Lower leg skin (tissue), 4 donors: ENCODE measurements at regions not wholly inside any gene's neighbourhood (a gene's known extent, or its start where the extent isn't known, plus 50 kb on each side); places are given as distances from the start of the nearest gene placed in this dataset.

Experiments
- DNase-seq, 2 donors: peaks; one replicate each; pipeline ENCODE4 v3.0.0-alpha.2; 2019; ENCODE audit warnings: low spot score in 2 of 2
- H3K4me3 ChIP-seq: fragments of 200-600 bp; sonication (generic); 2 replicates; pipeline ENCODE4 v1.5.1; 2017; ENCODE audit warnings: mild to moderate bottlenecking, low read depth; ENCODE audit not compliant: poor library complexity, severe bottlenecking
- POLR2A ChIP-seq, 2 donors: fragments of 450-650 bp; IDR thresholded peaks; one replicate each; pipeline ENCODE4 v1.6.1; 2016 to 2017; ENCODE audit warnings: antibody characterized with exemption in 2 of 2, mild to moderate bottlenecking in 1 of 2, moderate library complexity in 1 of 2
- WGBS, 2 donors: methylation state at CpG; one replicate each; pipeline ENCODE4 v1.1.5; 2018; 5-methylcytosine and 5-hydroxymethylcytosine counted together
- intact Hi-C: fragments of 100-400 bp; cut with DNase I; formaldehyde crosslinking; loops from one replicate; pipeline ENCODE4 v1.15.0; 2023; ENCODE audit warnings: low total_unique reads
- TF ChIP-seq, protein P1 (sequence below), 3 donors: fragments of 450-650 bp; IDR thresholded peaks; one replicate each; pipeline ENCODE4 v1.5.1; 2016; ENCODE audit warnings: antibody characterized with exemption in 3 of 3, mild to moderate bottlenecking in 3 of 3, moderate library complexity in 2 of 3

DNA sequence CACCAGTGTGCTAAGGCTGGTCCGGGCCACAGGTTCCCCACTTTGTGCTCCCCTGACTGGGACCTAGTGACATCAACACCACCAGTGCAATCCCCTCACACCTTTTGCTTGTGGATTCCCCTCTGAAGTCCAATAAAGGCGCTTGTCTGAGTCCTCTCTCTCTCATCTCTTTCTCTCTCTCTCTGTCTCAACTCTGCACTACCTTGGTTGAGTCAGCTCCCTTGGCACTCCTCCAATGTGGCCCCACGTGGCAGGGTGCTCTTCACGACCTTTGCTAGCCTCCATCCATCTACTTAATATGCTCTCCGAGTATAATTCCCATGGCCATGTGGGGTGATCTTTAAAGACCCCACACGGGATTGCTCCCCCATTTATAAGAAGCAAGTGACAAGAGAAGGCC lies 385.0 kb downstream of the CD83 start:
- intact Hi-C loops = no loop called here
- 82 to 84% methylated on average over 6 of the region's 6 CpGs for WGBS, 2 donors
- DNase-seq = peak in 1 of 2 donors; percentile 63
- TF ChIP-seq POLR2A (IDR thresholded peaks at IDR 0.05) = no peak
- TF ChIP-seq, protein P1, sequence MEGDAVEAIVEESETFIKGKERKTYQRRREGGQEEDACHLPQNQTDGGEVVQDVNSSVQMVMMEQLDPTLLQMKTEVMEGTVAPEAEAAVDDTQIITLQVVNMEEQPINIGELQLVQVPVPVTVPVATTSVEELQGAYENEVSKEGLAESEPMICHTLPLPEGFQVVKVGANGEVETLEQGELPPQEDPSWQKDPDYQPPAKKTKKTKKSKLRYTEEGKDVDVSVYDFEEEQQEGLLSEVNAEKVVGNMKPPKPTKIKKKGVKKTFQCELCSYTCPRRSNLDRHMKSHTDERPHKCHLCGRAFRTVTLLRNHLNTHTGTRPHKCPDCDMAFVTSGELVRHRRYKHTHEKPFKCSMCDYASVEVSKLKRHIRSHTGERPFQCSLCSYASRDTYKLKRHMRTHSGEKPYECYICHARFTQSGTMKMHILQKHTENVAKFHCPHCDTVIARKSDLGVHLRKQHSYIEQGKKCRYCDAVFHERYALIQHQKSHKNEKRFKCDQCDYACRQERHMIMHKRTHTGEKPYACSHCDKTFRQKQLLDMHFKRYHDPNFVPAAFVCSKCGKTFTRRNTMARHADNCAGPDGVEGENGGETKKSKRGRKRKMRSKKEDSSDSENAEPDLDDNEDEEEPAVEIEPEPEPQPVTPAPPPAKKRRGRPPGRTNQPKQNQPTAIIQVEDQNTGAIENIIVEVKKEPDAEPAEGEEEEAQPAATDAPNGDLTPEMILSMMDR (IDR thresholded peaks at IDR 0.05) = no peak
- no peak overlapping the region for H3K4me3 ChIP-seq

DNA sequence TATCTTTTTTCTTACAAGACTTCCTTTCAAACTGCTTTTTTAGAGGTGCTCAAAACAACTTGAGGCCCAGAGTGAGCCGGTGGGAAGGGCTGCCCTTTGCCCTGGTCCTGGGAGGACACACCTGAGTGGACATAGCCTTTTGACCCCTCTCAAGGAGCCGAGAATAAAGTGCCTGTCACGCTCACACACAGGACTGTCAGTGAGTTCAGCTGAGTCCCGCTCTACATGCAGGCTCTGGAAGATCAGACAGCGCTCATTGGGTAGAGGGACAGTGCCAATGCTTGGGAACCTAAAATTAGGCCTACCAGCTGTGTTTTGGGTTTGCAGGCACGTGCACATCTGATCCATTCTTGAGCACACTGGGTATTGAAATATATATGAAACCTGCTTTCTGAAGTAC lies 387.8 kb downstream of the CD83 start:
- 84 to 93% methylated on average over 6 of the region's 6 CpGs for WGBS, 2 donors
- intact Hi-C loops = no loop called here
- peak in 1 of 2 donors; percentile 49 for DNase-seq

DNA sequence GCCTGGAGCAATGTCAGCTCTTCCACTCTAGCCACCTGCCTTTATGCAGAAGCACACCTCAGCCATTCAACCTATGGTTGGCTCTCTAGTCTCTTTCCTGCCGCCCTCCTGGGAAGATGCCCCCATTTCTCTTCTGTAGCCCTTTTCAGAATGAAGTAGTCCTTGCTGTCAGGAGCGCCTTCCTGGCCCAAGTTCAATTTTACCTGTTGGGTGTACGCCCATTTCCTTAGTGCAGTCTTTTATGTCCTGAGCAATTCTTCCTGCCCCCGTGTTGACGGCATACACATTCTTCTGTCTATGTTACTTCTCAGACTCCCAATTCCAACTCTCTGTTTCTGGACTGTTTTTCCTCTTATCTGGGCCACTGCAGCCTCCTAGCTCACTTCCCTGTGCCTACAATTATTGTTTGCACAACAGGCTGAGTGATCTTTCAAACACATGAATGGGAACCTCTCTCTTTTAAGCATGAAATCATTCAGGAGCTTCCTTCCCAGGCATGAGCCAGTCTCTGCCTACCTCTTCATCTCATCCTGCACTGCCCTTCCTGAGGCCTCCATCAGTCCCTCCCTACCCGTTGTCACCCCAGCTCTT lies 389.2 kb downstream of the CD83 start:
- intact Hi-C loops = no loop called here
- peak in 1 of 2 donors; percentile 68 for DNase-seq
- WGBS, 2 donors = 73 to 76% methylated on average over 6 of the region's 6 CpGs
- H3K4me3 ChIP-seq = no peak overlapping the region
- TF ChIP-seq POLR2A (IDR thresholded peaks at IDR 0.05) = no peak
- TF ChIP-seq, protein P1 (IDR thresholded peaks at IDR 0.05) = no peak

More for the DNA sequence above, 387.8 kb downstream of the CD83 start:
- no peak overlapping the region for H3K4me3 ChIP-seq
- TF ChIP-seq, protein P1 (IDR thresholded peaks at IDR 0.05) = no peak
- no peak for TF ChIP-seq POLR2A (IDR thresholded peaks at IDR 0.05)

DNA sequence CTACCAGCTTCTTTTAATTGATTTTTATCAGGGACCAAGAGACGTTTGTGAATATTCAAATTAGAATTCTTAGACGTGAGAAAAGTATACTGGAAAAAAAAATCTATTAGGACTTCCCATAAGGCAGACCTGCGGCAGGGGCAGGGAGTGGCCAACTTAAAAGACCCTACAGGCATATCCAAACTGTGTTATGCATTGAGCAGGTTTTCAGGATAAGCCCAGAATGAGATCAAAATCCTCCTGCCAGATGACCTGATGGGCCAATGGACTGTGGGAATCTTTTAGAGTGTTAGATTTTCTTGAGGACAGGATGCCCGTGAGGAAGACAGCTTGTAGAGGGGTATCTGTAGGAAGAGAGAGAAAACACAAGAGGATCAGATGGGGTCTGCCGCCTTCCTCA lies 391.5 kb downstream of the CD83 start:
- intact Hi-C loops = no loop called here
- 78 to 86% methylated on average over 5 of the region's 5 CpGs for WGBS, 2 donors
- TF ChIP-seq, protein P1 (IDR thresholded peaks at IDR 0.05) = no peak
- TF ChIP-seq POLR2A (IDR thresholded peaks at IDR 0.05) = no peak
- H3K4me3 ChIP-seq = no peak overlapping the region
- DNase-seq = no peak

DNA sequence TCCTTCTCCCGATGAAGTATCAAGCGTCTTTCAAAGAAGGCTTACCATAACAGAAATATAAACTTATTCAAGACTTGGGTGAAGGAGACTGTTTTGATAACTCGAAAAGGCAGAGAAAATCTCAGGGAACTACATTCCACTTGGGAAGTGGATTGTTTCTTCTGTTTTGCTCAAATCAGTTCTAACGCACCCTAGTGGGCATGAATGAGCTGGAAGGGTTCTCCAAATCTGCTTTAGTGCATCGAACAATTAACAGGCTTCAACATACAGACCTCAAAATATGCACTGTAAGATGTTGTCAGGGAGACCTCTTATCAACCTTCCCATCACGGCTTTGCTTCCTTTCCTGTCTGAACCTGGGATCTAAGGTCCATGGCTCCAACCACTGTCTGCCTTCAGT lies 392.5 kb downstream of the CD83 start:
- no peak overlapping the region for H3K4me3 ChIP-seq
- intact Hi-C loops = no loop called here
- no peak for DNase-seq
- TF ChIP-seq, protein P1 (IDR thresholded peaks at IDR 0.05) = no peak
- no peak for TF ChIP-seq POLR2A (IDR thresholded peaks at IDR 0.05)
- 89 to 93% methylated on average over 6 of the region's 6 CpGs for WGBS, 2 donors

DNA sequence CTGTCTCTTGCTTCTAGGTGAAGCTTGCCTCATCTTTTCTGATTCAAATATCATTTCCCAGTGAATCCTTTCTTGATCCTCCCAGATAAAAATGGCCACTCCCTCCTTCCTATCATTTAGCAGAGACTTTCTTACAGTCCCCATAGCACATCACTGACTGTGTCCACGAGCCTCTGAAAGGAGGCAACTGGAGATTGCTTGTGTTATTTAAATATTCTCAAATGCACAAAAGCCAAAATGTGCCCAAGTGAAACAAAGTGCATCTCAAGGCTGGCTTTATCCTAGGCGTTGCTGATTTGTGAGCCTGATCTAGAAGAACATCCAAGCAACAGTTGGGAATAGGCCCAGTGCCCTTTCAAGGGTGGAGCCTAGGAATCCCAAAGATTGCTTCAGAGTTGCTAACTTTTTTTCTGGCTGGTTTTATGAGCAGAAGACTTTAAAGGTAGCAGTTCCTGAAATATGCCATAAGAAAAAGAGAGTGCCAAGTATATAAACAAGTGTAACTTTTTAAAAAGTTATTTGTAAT lies 393.6 kb downstream of the CD83 start:
- TF ChIP-seq, protein P1 (IDR thresholded peaks at IDR 0.05) = no peak
- TF ChIP-seq POLR2A (IDR thresholded peaks at IDR 0.05) = no peak
- DNase-seq = peak in 1 of 2 donors; percentile 57
- no peak overlapping the region for H3K4me3 ChIP-seq
- intact Hi-C loops = no loop called here
- WGBS, 2 donors = 50 to 54% methylated on average over 2 of the region's 2 CpGs
